OCI-LY7 (cell line): ENCODE measurements at regions not wholly inside any gene's neighbourhood (a gene's known extent, or its start where the extent isn't known, plus 50 kb on each side); places are given as distances from the start of the nearest gene placed in this dataset.
"Not testable (repeated sequence)": the region's sequence is repeated elsewhere in the genome, so short reads cannot be mapped to it uniquely, and the experiment has no call there.

ENCODE experiments used
- CTCF ChIP-seq: fragments of 200-600 bp; sonication (generic); conservative IDR thresholded peaks from 2 replicates; pipeline ENCODE4 v1.5.1; 2014; ENCODE audit warnings: mild to moderate bottlenecking, antibody characterized with exemption, low read length, moderate library complexity, mixed read lengths
- EZH2phosphoT487 ChIP-seq: fragments of 200-600 bp; sonication (generic); IDR thresholded peaks from 2 replicates; pipeline ENCODE4 v1.6.1; 2018; ENCODE audit warnings: low read depth, borderline replicate concordance, mild to moderate bottlenecking, mixed run types, antibody characterized with exemption, low read length, moderate library complexity, mixed read lengths

GRCh38 chr10:46095943-46096342, 49.9 kb upstream of the MSMB start:
- TF ChIP-seq CTCF, EZH2phosphoT487: not testable (repeated sequence)
